BJ (cell line): ENCODE measurements at regions not wholly inside any gene's neighbourhood (a gene's known extent, or its start where the extent isn't known, plus 50 kb on each side); places are given as distances from the start of the nearest gene placed in this dataset.

Source experiments
- CTCF ChIA-PET: fragments of 350-600 bp; formaldehyde crosslinking; extraction: SDS; loops from one replicate; lab custom pipeline; 2021; ENCODE audit warnings: antibody characterized with exemption, inconsistent platforms; lab: Yijun Ruan, JAX
- POLR2A ChIA-PET: fragments of 300-600 bp; sonication (Branson Sonifier 250); formaldehyde crosslinking; extraction: SDS; loops from one replicate; lab custom pipeline; 2021; ENCODE audit warnings: antibody characterized with exemption; lab: Charles Lee
- DNase-seq: peaks from one replicate; pipeline ENCODE4 v3.0.0-alpha.2; 2011; ENCODE audit warnings: low read depth
- H3K27me3 ChIP-seq: 2 replicates; pipeline ENCODE4 v1.6.0; 2011; ENCODE audit warnings: low read length; ENCODE audit not compliant: control insufficient read depth, insufficient read depth
- H3K36me3 ChIP-seq: 2 replicates; pipeline ENCODE4 v1.5.1; 2011; ENCODE audit warnings: low read length; ENCODE audit not compliant: control insufficient read depth, insufficient read depth
- H3K4me3 ChIP-seq: 2 replicates; pipeline ENCODE4 v1.5.1; 2011; ENCODE audit warnings: low read depth, mild to moderate bottlenecking, control low read depth, low read length
- TF ChIP-seq, protein P1 (sequence below): IDR thresholded peaks from 2 replicates; pipeline ENCODE4 v1.5.1; 2011; ENCODE audit warnings: low read depth, mild to moderate bottlenecking, control low read depth, inconsistent platforms, low read length, moderate library complexity; ENCODE audit not compliant: insufficient read depth

DNA sequence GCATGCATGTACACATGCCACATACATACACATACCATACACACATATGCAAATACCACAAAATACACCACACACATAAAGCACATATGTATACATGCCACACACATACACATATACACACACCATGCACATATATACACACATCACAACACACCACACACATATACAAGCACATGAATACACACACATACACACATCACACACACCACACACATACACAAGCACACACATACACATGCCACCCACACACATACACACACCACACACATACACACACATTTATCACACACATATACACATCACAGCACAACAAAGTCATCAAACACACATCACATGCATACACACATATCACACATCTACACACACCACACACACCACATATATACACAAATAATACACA lies 1108.5 kb downstream of the GALC start:
- Histone ChIP-seq H3K4me3 (no peak overlapping the region), H3K27me3 (no peaks in the 10 kb centered on the region), H3K36me3 (no peaks in the 10 kb centered on the region)
- no peak for DNase-seq
- ChIA-PET CTCF (no interaction called here), POLR2A (no interaction called here)
- TF ChIP-seq, protein P1, sequence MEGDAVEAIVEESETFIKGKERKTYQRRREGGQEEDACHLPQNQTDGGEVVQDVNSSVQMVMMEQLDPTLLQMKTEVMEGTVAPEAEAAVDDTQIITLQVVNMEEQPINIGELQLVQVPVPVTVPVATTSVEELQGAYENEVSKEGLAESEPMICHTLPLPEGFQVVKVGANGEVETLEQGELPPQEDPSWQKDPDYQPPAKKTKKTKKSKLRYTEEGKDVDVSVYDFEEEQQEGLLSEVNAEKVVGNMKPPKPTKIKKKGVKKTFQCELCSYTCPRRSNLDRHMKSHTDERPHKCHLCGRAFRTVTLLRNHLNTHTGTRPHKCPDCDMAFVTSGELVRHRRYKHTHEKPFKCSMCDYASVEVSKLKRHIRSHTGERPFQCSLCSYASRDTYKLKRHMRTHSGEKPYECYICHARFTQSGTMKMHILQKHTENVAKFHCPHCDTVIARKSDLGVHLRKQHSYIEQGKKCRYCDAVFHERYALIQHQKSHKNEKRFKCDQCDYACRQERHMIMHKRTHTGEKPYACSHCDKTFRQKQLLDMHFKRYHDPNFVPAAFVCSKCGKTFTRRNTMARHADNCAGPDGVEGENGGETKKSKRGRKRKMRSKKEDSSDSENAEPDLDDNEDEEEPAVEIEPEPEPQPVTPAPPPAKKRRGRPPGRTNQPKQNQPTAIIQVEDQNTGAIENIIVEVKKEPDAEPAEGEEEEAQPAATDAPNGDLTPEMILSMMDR = no peak

DNA sequence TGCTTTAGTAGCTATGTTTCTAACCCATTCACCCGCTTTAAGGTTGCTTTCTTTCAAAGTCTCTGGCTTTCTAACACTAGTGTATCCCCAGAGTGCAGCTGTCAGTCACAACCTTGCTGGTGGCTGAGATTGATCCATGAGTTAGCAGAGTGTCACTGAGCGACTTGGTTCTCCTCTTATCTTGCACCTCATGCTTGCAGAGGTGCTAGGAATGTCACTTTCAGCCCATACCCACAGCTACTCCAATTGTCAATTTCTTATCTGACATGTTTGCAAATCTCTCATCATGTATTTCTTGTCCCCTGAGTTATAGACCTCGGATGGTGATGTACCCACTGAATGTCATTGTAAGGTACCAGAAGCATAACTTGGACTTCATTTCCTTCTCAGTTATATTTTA lies 1110.2 kb downstream of the GALC start:
- Histone ChIP-seq H3K4me3 (no peak overlapping the region), H3K27me3 (no peaks in the 10 kb centered on the region), H3K36me3 (no peaks in the 10 kb centered on the region)
- TF ChIP-seq, protein P1 = no peak
- POLR2A ChIA-PET = no interaction called here
- CTCF ChIA-PET = no interaction called here
- DNase-seq = no peak

DNA sequence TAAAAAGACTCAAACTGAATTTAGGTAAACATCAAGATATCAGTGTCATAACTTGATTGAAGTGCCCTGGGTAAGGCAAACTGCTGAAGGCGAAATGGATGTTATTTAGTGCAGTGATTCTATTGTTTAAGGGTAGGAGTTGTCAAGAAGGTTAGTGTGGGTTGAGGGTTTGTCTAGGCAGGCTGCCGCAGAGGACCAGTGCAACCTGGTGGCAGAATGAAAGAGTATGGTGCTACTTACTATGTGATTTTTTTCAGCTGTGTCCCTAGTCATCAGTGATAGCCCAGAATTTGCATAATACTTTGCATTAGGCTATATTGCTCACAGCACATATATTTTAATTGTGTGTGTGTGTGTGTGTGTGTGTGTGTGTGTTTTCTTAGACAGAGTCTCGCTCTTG lies 1127.0 kb downstream of the GALC start:
- H3K27me3 ChIP-seq = no peaks in the 10 kb centered on the region
- H3K36me3 ChIP-seq = no peaks in the 10 kb centered on the region
- H3K4me3 ChIP-seq = no peak overlapping the region
- POLR2A ChIA-PET = no interaction called here
- DNase-seq = no peak
- TF ChIP-seq, protein P1 = no peak
- CTCF ChIA-PET = interaction anchor here (1.2 kb wide), 1 partner anchor 11 kb away, joined by 4 read pairs; no protein-coding TSS in a partner anchor

DNA sequence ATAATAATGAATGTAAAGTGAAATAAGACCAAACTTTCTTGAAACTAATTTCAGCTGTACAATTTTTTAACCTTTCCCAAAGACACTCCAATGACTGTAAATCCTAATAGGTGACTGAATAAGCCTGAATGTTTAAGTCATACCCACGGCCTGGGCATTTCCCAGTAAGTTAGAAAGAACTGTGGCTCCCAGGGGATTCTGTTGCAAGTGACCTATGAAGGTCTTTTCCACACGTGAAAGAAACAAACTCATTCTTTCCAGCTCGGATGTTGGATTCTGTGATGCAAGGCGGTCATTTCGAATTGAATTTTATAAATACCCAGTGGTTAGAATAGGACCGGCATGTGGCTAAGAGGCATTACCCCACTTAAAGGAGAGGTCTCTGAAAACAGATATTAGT lies 1134.4 kb downstream of the GALC start:
- H3K27me3 ChIP-seq = no peaks in the 10 kb centered on the region
- POLR2A ChIA-PET = interaction anchor here (0.5 kb wide), 1 partner anchor 34 kb away, joined by 6 read pairs; no protein-coding TSS in a partner anchor
- CTCF ChIA-PET = interaction anchor here (1.7 kb wide), 1 partner anchor 10 kb away, joined by 3 read pairs; no protein-coding TSS in a partner anchor
- no peak overlapping the region for H3K4me3 ChIP-seq
- H3K36me3 ChIP-seq = no peaks in the 10 kb centered on the region
- TF ChIP-seq, protein P1 = no peak
- DNase-seq = no peak

DNA sequence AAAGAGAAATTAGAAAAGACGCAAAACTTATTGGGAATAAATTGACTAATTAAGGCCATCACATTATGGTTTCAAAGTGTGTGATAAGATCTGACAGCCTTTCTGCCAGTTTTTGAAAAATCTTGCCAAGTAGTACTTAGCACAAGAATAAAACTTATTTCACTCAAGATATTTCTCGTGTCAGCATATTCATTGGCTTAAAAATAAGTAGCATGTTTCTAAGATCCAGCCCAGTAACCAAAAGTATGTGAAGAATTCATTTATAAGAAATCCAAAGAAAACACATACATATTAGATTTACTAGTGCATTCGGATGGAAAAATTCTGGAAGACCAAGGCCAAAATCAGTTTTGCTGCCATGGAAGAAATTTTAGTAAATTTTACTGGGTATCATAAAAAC lies 1135.0 kb downstream of the GALC start:
- peak; percentile 67 for DNase-seq
- CTCF ChIA-PET = no interaction called here
- Histone ChIP-seq H3K36me3 (no peaks in the 10 kb centered on the region), H3K4me3 (no peak overlapping the region), H3K27me3 (no peaks in the 10 kb centered on the region)
- POLR2A ChIA-PET = interaction anchor here (0.5 kb wide), 1 partner anchor 34 kb away, joined by 6 read pairs; no protein-coding TSS in a partner anchor
- TF ChIP-seq, protein P1 = no peak
